Liver (tissue), 8 donors: ENCODE measurements at regions not wholly inside any gene's neighbourhood (a gene's known extent, or its start where the extent isn't known, plus 50 kb on each side); places are given as distances from the start of the nearest gene placed in this dataset.

ENCODE experiments used
- DNase-seq: peaks from one replicate; pipeline ENCODE4 v3.0.0-alpha.2; 2017; ENCODE audit warnings: low spot score
- H3K27ac ChIP-seq, 2 donors: one replicate each; pipeline ENCODE4 v1.7.0; 2013; ENCODE audit warnings: inconsistent platforms in 2 of 2, low read length in 2 of 2, control low read depth in 1 of 2, low read depth in 1 of 2, mild to moderate bottlenecking in 1 of 2
- H3K27me3 ChIP-seq, 4 donors: one replicate each; pipeline versions ENCODE4 v1.6.1 to v1.7.0; 2013; ENCODE audit warnings: low read length in 3 of 4, inconsistent platforms in 1 of 4, mild to moderate bottlenecking in 1 of 4, moderate library complexity in 1 of 4; ENCODE audit not compliant: control insufficient read depth in 4 of 4, insufficient read depth in 4 of 4
- H3K36me3 ChIP-seq, 4 donors: one replicate each; pipeline versions ENCODE4 v1.6.1 to v1.7.0; 2013; ENCODE audit warnings: low read length in 3 of 4, mild to moderate bottlenecking in 3 of 4, low read depth in 1 of 4, moderate library complexity in 1 of 4; ENCODE audit not compliant: control insufficient read depth in 4 of 4, insufficient read depth in 3 of 4
- H3K4me1 ChIP-seq, 4 donors: one replicate each; pipeline versions ENCODE4 v1.6.1 to v1.7.0; 2013; ENCODE audit warnings: low read length in 3 of 4, mild to moderate bottlenecking in 3 of 4, moderate library complexity in 1 of 4; ENCODE audit not compliant: control insufficient read depth in 4 of 4, insufficient read depth in 4 of 4
- H3K4me3 ChIP-seq, 3 donors: one replicate each; pipeline versions ENCODE4 v1.6.1 to v1.7.0; 2013; ENCODE audit warnings: low read length in 3 of 3, control low read depth in 1 of 3, low read depth in 1 of 3, mild to moderate bottlenecking in 1 of 3
- H3K9ac ChIP-seq, 2 donors: one replicate each; pipeline ENCODE4 v1.7.0; 2013; ENCODE audit warnings: low read length in 2 of 2, mild to moderate bottlenecking in 2 of 2, moderate library complexity in 2 of 2, control low read depth in 1 of 2, low read depth in 1 of 2
- H3K9me3 ChIP-seq, 4 donors: one replicate each; pipeline versions ENCODE4 v1.6.1 to v1.7.0; 2013; ENCODE audit warnings: low read length in 3 of 4; ENCODE audit not compliant: control insufficient read depth in 4 of 4
- EGR1 ChIP-seq, 2 donors: IDR thresholded peaks; 2 replicates each; pipeline ENCODE4 v1.6.1; 2016 to 2018; ENCODE audit warnings: antibody characterized with exemption in 2 of 2, low read depth in 2 of 2
- FOXA1 ChIP-seq: IDR thresholded peaks from 2 replicates; pipeline ENCODE4 v1.6.1; 2016; ENCODE audit warnings: antibody characterized with exemption
- FOXA2 ChIP-seq: IDR thresholded peaks from 2 replicates; pipeline ENCODE4 v1.6.1; 2016; ENCODE audit warnings: antibody characterized with exemption
- GABPA ChIP-seq, 2 donors: IDR thresholded peaks in 1 of 2; conservative IDR thresholded peaks in 1 of 2; 2 replicates each; pipeline ENCODE4 v1.6.1; 2016; ENCODE audit warnings: antibody characterized with exemption in 2 of 2, mild to moderate bottlenecking in 1 of 2, moderate library complexity in 1 of 2
- HNF4A ChIP-seq, 2 donors: conservative IDR thresholded peaks; 2 replicates each; pipeline ENCODE4 v1.6.1; 2016; ENCODE audit warnings: antibody characterized with exemption in 2 of 2, mild to moderate bottlenecking in 2 of 2
- HNF4G ChIP-seq: IDR thresholded peaks from 2 replicates; pipeline ENCODE4 v1.6.1; 2016; ENCODE audit warnings: antibody characterized with exemption
- JUND ChIP-seq, 2 donors: IDR thresholded peaks; 2 replicates each; pipeline ENCODE4 v1.6.1; 2016; ENCODE audit warnings: antibody characterized with exemption in 2 of 2
- NR2F2 ChIP-seq: IDR thresholded peaks from 2 replicates; pipeline ENCODE4 v1.6.1; 2016; ENCODE audit warnings: antibody characterized with exemption
- RAD21 ChIP-seq, 2 donors: IDR thresholded peaks; 2 replicates each; pipeline ENCODE4 v1.6.1; 2016; ENCODE audit warnings: antibody characterized with exemption in 2 of 2, mild to moderate bottlenecking in 2 of 2
- RXRA ChIP-seq, 2 donors: IDR thresholded peaks; 2 replicates each; pipeline ENCODE4 v1.6.1; 2017 to 2018; ENCODE audit warnings: antibody characterized with exemption in 2 of 2, mild to moderate bottlenecking in 1 of 2
- SP1 ChIP-seq: IDR thresholded peaks from 2 replicates; pipeline ENCODE4 v1.6.1; 2018; ENCODE audit warnings: antibody characterized with exemption, mild to moderate bottlenecking
- TAF1 ChIP-seq: conservative IDR thresholded peaks from 2 replicates; pipeline ENCODE4 v1.6.1; 2016; ENCODE audit warnings: antibody characterized with exemption, mild to moderate bottlenecking
- YY1 ChIP-seq: IDR thresholded peaks from 2 replicates; pipeline ENCODE4 v1.6.1; 2016; ENCODE audit warnings: antibody characterized with exemption, mild to moderate bottlenecking
- WGBS: extraction: QIAGEN DNeasy Blood & Tissue Kit; methylation state at CpG from one replicate; pipeline ENCODE4 v1.1.7; 2013; 5-methylcytosine and 5-hydroxymethylcytosine counted together
- TF ChIP-seq, protein P1 (sequence below): IDR thresholded peaks from 2 replicates; pipeline ENCODE4 v1.6.1; 2016; ENCODE audit warnings: antibody characterized with exemption, mild to moderate bottlenecking
- TF ChIP-seq, protein P2 (sequence below): IDR thresholded peaks from 2 replicates; pipeline ENCODE4 v1.6.1; 2016; ENCODE audit warnings: antibody characterized with exemption
- TF ChIP-seq, protein P3 (sequence below): IDR thresholded peaks from 2 replicates; pipeline ENCODE4 v1.6.1; 2016; ENCODE audit warnings: antibody characterized with exemption
- TF ChIP-seq, protein P4 (sequence below): IDR thresholded peaks from 2 replicates; pipeline ENCODE4 v1.6.1; 2016; ENCODE audit warnings: antibody characterized with exemption
- TF ChIP-seq, protein P5 (sequence below): fragments of 150-350 bp; IDR thresholded peaks from 2 replicates; pipeline ENCODE4 v1.5.1; 2017; ENCODE audit warnings: improper control_type of control experiment, low read depth, low read length; ENCODE audit not compliant: missing input control
- donor health status: healthy.
- donor health status: healthy.
- donor health status: healthy.
- donor health status: healthy.
- donor health status: healthy.

DNA sequence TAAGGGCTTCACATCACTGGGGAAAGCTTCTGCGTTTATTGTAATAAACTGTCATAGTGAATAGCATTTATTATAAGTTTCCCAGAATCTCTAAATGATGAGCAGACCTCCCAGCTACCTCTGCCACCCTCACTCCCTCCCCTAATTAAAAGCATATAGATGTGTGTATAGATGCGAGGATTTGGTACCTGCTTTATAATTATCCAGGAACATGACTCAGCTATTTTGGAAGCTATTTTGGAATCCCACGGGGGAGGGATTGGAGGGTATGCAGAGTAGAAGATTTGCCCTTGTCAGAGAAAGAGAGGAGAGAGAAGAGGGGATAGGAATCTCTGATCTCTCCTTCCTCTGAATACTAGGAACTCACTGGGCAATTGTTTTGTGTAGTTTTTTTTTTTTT is 455.3 kb downstream of the ADRA2A start:
- Histone ChIP-seq H3K9me3 (no peaks in the 10 kb centered on the region), H3K4me3 (no peak overlapping the region), H3K27ac (no peak overlapping the region), H3K4me1 (peaks cover 0 to 7% (median 0%) of the 10 kb centered on the region in 4 donors), H3K9ac (no peak overlapping the region), H3K36me3 (no peaks in the 10 kb centered on the region), H3K27me3 (no peaks in the 10 kb centered on the region)
- TF ChIP-seq YY1: no peak
- no peak for TF ChIP-seq TAF1
- TF ChIP-seq, protein P1, sequence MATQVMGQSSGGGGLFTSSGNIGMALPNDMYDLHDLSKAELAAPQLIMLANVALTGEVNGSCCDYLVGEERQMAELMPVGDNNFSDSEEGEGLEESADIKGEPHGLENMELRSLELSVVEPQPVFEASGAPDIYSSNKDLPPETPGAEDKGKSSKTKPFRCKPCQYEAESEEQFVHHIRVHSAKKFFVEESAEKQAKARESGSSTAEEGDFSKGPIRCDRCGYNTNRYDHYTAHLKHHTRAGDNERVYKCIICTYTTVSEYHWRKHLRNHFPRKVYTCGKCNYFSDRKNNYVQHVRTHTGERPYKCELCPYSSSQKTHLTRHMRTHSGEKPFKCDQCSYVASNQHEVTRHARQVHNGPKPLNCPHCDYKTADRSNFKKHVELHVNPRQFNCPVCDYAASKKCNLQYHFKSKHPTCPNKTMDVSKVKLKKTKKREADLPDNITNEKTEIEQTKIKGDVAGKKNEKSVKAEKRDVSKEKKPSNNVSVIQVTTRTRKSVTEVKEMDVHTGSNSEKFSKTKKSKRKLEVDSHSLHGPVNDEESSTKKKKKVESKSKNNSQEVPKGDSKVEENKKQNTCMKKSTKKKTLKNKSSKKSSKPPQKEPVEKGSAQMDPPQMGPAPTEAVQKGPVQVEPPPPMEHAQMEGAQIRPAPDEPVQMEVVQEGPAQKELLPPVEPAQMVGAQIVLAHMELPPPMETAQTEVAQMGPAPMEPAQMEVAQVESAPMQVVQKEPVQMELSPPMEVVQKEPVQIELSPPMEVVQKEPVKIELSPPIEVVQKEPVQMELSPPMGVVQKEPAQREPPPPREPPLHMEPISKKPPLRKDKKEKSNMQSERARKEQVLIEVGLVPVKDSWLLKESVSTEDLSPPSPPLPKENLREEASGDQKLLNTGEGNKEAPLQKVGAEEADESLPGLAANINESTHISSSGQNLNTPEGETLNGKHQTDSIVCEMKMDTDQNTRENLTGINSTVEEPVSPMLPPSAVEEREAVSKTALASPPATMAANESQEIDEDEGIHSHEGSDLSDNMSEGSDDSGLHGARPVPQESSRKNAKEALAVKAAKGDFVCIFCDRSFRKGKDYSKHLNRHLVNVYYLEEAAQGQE: no peak
- no peak for TF ChIP-seq RAD21 (IDR thresholded peaks at IDR 0.05)
- TF ChIP-seq HNF4A (conservative IDR thresholded peaks at IDR 0.05): no peak
- TF ChIP-seq EGR1 (IDR thresholded peaks at IDR 0.05; ENCODE audit: low read depth in 2 of 2): no peak
- no peak for TF ChIP-seq HNF4G
- no peak for TF ChIP-seq NR2F2
- TF ChIP-seq, protein P2, sequence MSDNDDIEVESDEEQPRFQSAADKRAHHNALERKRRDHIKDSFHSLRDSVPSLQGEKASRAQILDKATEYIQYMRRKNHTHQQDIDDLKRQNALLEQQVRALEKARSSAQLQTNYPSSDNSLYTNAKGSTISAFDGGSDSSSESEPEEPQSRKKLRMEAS: no peak
- DNase-seq: no peak
- 83% methylated on average over 3 of the region's 3 CpGs for WGBS

DNA sequence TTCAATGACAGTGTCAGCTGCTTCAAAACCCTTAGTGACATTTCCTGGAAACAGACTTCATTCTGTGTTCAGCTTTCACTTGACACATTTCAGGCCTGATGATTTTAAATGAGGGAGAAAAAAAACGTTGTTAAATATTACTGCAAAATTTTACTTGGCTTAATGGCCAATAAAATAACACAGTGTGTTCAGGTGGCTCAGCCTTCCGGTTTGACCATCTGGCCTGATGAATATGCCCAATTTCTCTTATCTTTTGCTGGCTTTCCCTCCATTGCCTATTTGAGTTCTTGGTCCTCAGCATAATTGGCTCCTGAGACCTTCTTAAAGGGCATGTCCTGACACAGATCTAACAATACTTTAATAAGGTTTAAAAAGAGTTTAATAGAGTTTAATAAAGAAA is 462.4 kb downstream of the ADRA2A start:
- DNase-seq: no peak
- H3K4me3 ChIP-seq: no peak overlapping the region
- TF ChIP-seq SP1 (no peak), FOXA2 (no peak), YY1 (no peak), TAF1 (no peak), GABPA (IDR thresholded peaks at IDR 0.05 in 1 of 2, conservative IDR thresholded peaks at IDR 0.05 in 1 of 2) (no peak), RXRA (IDR thresholded peaks at IDR 0.05) (no peak), RAD21 (IDR thresholded peaks at IDR 0.05) (no peak), NR2F2 (no peak), JUND (IDR thresholded peaks at IDR 0.05) (no peak), FOXA1 (no peak), EGR1 (IDR thresholded peaks at IDR 0.05; ENCODE audit: low read depth in 2 of 2) (no peak), HNF4A (conservative IDR thresholded peaks at IDR 0.05) (no peak), HNF4G (no peak)
- TF ChIP-seq, protein P3, sequence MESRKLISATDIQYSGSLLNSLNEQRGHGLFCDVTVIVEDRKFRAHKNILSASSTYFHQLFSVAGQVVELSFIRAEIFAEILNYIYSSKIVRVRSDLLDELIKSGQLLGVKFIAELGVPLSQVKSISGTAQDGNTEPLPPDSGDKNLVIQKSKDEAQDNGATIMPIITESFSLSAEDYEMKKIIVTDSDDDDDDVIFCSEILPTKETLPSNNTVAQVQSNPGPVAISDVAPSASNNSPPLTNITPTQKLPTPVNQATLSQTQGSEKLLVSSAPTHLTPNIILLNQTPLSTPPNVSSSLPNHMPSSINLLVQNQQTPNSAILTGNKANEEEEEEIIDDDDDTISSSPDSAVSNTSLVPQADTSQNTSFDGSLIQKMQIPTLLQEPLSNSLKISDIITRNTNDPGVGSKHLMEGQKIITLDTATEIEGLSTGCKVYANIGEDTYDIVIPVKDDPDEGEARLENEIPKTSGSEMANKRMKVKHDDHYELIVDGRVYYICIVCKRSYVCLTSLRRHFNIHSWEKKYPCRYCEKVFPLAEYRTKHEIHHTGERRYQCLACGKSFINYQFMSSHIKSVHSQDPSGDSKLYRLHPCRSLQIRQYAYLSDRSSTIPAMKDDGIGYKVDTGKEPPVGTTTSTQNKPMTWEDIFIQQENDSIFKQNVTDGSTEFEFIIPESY: no peak
- TF ChIP-seq, protein P2: no peak
- TF ChIP-seq, protein P4, sequence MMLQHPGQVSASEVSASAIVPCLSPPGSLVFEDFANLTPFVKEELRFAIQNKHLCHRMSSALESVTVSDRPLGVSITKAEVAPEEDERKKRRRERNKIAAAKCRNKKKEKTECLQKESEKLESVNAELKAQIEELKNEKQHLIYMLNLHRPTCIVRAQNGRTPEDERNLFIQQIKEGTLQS: no peak
- TF ChIP-seq, protein P1: no peak
- TF ChIP-seq, protein P5, sequence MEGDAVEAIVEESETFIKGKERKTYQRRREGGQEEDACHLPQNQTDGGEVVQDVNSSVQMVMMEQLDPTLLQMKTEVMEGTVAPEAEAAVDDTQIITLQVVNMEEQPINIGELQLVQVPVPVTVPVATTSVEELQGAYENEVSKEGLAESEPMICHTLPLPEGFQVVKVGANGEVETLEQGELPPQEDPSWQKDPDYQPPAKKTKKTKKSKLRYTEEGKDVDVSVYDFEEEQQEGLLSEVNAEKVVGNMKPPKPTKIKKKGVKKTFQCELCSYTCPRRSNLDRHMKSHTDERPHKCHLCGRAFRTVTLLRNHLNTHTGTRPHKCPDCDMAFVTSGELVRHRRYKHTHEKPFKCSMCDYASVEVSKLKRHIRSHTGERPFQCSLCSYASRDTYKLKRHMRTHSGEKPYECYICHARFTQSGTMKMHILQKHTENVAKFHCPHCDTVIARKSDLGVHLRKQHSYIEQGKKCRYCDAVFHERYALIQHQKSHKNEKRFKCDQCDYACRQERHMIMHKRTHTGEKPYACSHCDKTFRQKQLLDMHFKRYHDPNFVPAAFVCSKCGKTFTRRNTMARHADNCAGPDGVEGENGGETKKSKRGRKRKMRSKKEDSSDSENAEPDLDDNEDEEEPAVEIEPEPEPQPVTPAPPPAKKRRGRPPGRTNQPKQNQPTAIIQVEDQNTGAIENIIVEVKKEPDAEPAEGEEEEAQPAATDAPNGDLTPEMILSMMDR: no peak
- H3K9ac ChIP-seq: no peak overlapping the region
- H3K36me3 ChIP-seq: no peaks in the 10 kb centered on the region
- H3K4me1 ChIP-seq: no peaks in the 10 kb centered on the region
- H3K9me3 ChIP-seq: no peaks in the 10 kb centered on the region
- whole genome bisulfite sequencing: 62% methylated on average over 2 of the region's 2 CpGs
- H3K27me3 ChIP-seq: no peaks in the 10 kb centered on the region
- no peak overlapping the region for H3K27ac ChIP-seq
